ENCODE measurements at regions not wholly inside any gene's neighbourhood (a gene's known extent, or its start where the extent isn't known, plus 50 kb on each side); places are given as distances from the start of the nearest gene placed in this dataset.

GRCh38 chr5:125109816-125110215, 363.4 kb upstream of the ZNF608 start:
- no peaks in the 10 kb centered on the region for H3K9me3 ChIP-seq (ENCODE audit: low read depth, low read length)
- no peaks in the 10 kb centered on the region for H3K4me1 ChIP-seq (ENCODE audit: insufficient read depth, low read length)
- no peak overlapping the region for H3K4me3 ChIP-seq (ENCODE audit: low read length)
- H3K27me3 ChIP-seq (ENCODE audit: insufficient read depth, low read length): no peaks in the 10 kb centered on the region

- Histone ChIP-seq H3K4me1 (ENCODE audit: insufficient read depth, low read length) (no peaks in the 10 kb centered on the region), H3K9me3 (ENCODE audit: low read depth, low read length) (no peaks in the 10 kb centered on the region), H3K27me3 (ENCODE audit: insufficient read depth, low read length) (no peaks in the 10 kb centered on the region), H3K4me3 (ENCODE audit: low read length) (no peak overlapping the region)
Observed at GRCh38 chr5:125112196-125112595, 365.8 kb upstream of the ZNF608 start.

DNA sequence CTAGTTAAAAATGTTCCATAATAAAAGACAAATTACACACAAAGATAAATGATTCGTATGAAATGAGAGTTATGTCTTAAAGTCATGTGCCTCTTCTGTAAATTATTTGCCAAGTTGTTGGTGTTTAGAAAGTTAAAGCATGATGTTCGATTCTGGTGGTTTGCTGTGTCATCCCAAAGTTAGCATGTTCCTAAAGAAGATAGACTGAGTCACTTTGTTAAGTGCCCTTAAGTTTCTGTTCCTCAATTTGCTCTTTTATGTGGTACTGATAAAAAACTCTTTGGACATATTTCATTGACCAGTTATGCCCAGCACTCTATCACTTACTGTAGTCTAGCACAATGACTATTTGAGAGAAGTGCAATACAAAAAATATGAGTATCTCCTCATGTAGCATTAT, 366.9 kb upstream of the ZNF608 start:
- no peaks in the 10 kb centered on the region for H3K27me3 ChIP-seq (ENCODE audit: insufficient read depth, low read length)
- no peak overlapping the region for H3K4me3 ChIP-seq (ENCODE audit: low read length)
- no peaks in the 10 kb centered on the region for H3K4me1 ChIP-seq (ENCODE audit: insufficient read depth, low read length)
- H3K9me3 ChIP-seq (ENCODE audit: low read depth, low read length): no peaks in the 10 kb centered on the region

DNA sequence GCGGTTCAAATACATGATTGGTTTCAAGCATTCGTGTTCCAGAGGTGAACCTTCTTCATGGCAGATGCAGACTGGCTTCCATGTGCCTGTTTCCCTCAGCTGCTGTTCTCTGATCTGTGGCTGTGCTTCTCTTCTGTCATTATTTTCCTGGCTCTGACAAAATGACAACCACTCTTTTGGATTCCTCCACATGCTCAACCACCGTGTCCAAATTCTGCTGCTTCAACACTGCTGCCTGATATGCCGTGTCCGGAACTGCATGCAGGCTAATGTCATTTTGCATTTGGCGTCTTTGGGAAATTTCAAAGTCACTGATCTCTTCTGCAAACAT, 368.7 kb upstream of the ZNF608 start:
- Histone ChIP-seq H3K27me3 (ENCODE audit: insufficient read depth, low read length) (no peaks in the 10 kb centered on the region), H3K4me3 (ENCODE audit: low read length) (no peak overlapping the region), H3K4me1 (ENCODE audit: insufficient read depth, low read length) (no peaks in the 10 kb centered on the region), H3K9me3 (ENCODE audit: low read depth, low read length) (no peaks in the 10 kb centered on the region)

- Histone ChIP-seq H3K27me3 (ENCODE audit: insufficient read depth, low read length) (no peaks in the 10 kb centered on the region), H3K4me1 (ENCODE audit: insufficient read depth, low read length) (no peaks in the 10 kb centered on the region), H3K9me3 (ENCODE audit: low read depth, low read length) (no peaks in the 10 kb centered on the region), H3K4me3 (ENCODE audit: low read length) (no peak overlapping the region)
Observed at GRCh38 chr5:125117566-125117965, 371.1 kb upstream of the ZNF608 start.

GRCh38 chr5:125120012-125120411, 373.6 kb upstream of the ZNF608 start:
- Histone ChIP-seq H3K4me1 (ENCODE audit: insufficient read depth, low read length) (no peaks in the 10 kb centered on the region), H3K27me3 (ENCODE audit: insufficient read depth, low read length) (no peaks in the 10 kb centered on the region), H3K4me3 (ENCODE audit: low read length) (no peak overlapping the region), H3K9me3 (ENCODE audit: low read depth, low read length) (no peaks in the 10 kb centered on the region)

- H3K4me1 ChIP-seq (ENCODE audit: insufficient read depth, low read length): no peaks in the 10 kb centered on the region
- no peaks in the 10 kb centered on the region for H3K27me3 ChIP-seq (ENCODE audit: insufficient read depth, low read length)
- H3K4me3 ChIP-seq (ENCODE audit: low read length): no peak overlapping the region
- H3K9me3 ChIP-seq (ENCODE audit: low read depth, low read length): no peaks in the 10 kb centered on the region
Observed at GRCh38 chr5:125125031-125125823, 378.8 kb upstream of the ZNF608 start.

DNA sequence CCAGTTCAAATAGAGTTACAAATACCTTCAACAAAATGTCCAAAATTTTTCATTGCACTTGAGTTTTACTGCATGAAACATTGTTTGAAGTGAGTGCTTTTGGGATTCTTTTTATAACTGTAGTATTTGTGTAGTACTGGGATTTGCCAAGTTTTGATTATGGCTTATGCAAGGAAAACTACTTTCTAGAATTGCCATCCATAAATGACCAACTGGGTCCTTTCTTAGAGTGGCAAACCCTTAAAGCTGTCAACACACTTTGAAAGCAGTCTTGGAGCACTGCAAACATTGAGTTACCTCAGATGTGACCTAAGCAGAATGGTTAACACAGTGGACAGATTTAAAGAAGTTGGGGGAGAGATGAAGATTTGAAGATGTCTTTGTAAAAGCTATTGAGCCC, 379.6 kb upstream of the ZNF608 start:
- Histone ChIP-seq H3K4me1 (ENCODE audit: insufficient read depth, low read length) (no peaks in the 10 kb centered on the region), H3K9me3 (ENCODE audit: low read depth, low read length) (no peaks in the 10 kb centered on the region)

DNA sequence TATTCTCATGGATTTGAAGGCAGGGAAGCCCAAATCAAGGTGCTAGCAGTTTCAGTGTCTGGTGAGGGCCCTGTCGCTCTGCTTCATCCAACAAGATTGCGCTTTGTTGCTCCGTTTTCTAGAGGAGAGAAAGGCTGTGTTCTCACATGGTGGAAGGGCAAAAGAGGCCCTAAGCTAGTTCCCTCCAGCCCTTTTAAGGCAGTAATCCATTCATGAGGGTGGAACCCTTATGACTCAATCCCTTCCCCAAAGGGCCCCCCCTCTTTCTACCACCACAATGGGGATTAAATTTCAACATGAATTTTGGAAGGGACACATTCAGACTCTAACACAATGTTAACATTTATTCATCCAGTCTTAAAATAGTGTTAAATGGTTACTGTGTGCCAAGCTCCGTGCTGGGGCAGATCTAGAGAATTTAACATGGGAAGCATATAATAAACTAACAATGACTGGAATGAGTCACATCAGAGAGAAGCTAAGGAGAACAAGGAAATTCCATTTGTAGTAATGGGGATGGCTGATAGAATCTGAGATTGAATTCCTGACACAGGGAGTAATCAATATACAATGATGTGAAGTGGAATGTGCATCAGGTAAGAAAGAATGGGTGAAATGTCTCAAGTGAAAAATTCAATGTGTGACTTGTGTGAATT, 382.8 kb upstream of the ZNF608 start:
- no peaks in the 10 kb centered on the region for H3K4me1 ChIP-seq (ENCODE audit: insufficient read depth, low read length)
- no peaks in the 10 kb centered on the region for H3K9me3 ChIP-seq (ENCODE audit: low read depth, low read length)
- no peak overlapping the region for H3K4me3 ChIP-seq (ENCODE audit: low read length)
- H3K27me3 ChIP-seq (ENCODE audit: insufficient read depth, low read length): no peaks in the 10 kb centered on the region

More for the DNA sequence above, 379.6 kb upstream of the ZNF608 start:
- Histone ChIP-seq H3K4me3 (ENCODE audit: low read length) (no peak overlapping the region), H3K27me3 (ENCODE audit: insufficient read depth, low read length) (no peaks in the 10 kb centered on the region)

- Histone ChIP-seq H3K4me1 (ENCODE audit: insufficient read depth, low read length) (no peaks in the 10 kb centered on the region), H3K27me3 (ENCODE audit: insufficient read depth, low read length) (no peaks in the 10 kb centered on the region), H3K9me3 (ENCODE audit: low read depth, low read length) (no peaks in the 10 kb centered on the region), H3K4me3 (ENCODE audit: low read length) (no peak overlapping the region)
Observed at GRCh38 chr5:125130591-125130990, 384.2 kb upstream of the ZNF608 start.

DNA sequence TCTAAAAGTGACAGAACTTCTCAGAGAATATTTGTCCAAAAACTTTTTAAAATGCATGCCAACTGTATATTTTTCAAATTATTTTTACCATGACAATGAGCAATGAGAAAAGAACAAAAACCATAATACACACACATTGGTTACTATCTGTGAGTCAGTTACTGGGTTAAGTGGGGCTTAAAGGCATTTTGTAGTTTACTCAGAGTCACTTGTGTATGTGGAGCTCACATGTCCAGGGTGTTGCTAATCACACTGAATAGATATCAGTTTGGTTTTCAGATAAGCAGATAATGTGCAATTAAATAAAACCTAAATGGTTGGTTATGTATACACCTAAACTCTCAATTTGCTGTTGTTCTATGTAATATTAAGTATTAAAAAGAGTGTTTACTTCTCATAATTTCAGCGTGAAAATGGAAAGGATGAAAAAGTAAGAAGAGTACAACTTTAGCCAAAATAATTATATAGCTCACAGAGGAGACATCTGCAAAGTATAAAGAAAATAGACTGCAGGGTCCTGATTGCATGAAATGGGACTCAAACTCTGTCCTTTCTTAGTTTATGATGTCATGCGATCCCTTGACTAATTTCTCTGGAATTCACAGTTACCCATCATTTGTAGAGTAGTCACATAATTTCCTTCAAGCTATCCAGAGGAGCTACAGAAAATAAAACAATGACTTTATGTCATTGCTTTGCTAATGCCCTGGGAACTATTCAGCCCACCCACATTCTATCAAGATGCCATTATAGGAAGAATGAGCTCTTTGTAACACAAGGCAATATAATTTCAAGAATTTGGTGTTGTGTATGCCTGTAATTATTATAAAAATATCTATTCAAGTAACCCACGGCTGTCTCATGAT, 388.0 kb upstream of the ZNF608 start:
- Histone ChIP-seq H3K27me3 (ENCODE audit: insufficient read depth, low read length) (no peaks in the 10 kb centered on the region), H3K9me3 (ENCODE audit: low read depth, low read length) (no peaks in the 10 kb centered on the region), H3K4me3 (ENCODE audit: low read length) (no peak overlapping the region), H3K4me1 (ENCODE audit: insufficient read depth, low read length) (no peaks in the 10 kb centered on the region)

GRCh38 chr5:125137535-125137934, 391.1 kb upstream of the ZNF608 start:
- Histone ChIP-seq H3K4me3 (ENCODE audit: low read length) (no peak overlapping the region), H3K9me3 (ENCODE audit: low read depth, low read length) (no peaks in the 10 kb centered on the region), H3K4me1 (ENCODE audit: insufficient read depth, low read length) (no peaks in the 10 kb centered on the region), H3K27me3 (ENCODE audit: insufficient read depth, low read length) (no peaks in the 10 kb centered on the region)

GRCh38 chr5:125138266-125138665, 391.8 kb upstream of the ZNF608 start:
- Histone ChIP-seq H3K4me3 (ENCODE audit: low read length) (no peak overlapping the region), H3K27me3 (ENCODE audit: insufficient read depth, low read length) (no peaks in the 10 kb centered on the region), H3K4me1 (ENCODE audit: insufficient read depth, low read length) (no peaks in the 10 kb centered on the region), H3K9me3 (ENCODE audit: low read depth, low read length) (no peaks in the 10 kb centered on the region)

DNA sequence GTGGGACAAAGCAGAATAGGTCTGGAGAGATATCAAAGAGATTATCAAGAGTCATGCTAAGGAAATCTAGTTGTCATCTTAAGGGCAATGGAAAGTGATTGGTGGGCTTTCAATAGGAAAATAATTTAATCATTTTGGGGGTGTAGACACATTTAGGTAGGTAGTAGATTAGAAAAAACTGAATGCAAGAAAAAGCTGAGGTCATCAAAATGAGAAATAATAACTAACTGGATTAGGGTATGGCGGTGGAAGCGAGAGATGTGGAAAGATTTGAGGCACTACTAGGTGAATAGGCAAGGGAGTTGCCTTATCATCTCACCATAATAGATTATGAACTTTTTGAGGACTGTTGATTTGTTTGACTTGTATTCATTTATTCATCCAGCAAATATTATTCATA, 393.2 kb upstream of the ZNF608 start:
- Histone ChIP-seq H3K27me3 (ENCODE audit: insufficient read depth, low read length) (no peaks in the 10 kb centered on the region), H3K9me3 (ENCODE audit: low read depth, low read length) (no peaks in the 10 kb centered on the region), H3K4me1 (ENCODE audit: insufficient read depth, low read length) (no peaks in the 10 kb centered on the region), H3K4me3 (ENCODE audit: low read length) (no peak overlapping the region)

- no peaks in the 10 kb centered on the region for H3K9me3 ChIP-seq (ENCODE audit: low read depth, low read length)
- H3K27me3 ChIP-seq (ENCODE audit: insufficient read depth, low read length): no peaks in the 10 kb centered on the region
- H3K4me1 ChIP-seq (ENCODE audit: insufficient read depth, low read length): no peaks in the 10 kb centered on the region
- H3K4me3 ChIP-seq (ENCODE audit: low read length): no peak overlapping the region
Observed at GRCh38 chr5:125140220-125140619, 393.8 kb upstream of the ZNF608 start.

Measured in mononuclear cell (primary cell).